Adipocyte (in vitro differentiated cells): ENCODE measurements at regions not wholly inside any gene's neighbourhood (a gene's known extent, or its start where the extent isn't known, plus 50 kb on each side); places are given as distances from the start of the nearest gene placed in this dataset.
"Not testable (repeated sequence)": the region's sequence is repeated elsewhere in the genome, so short reads cannot be mapped to it uniquely, and the experiment has no call there.

Source experiments
- DNase-seq: peaks from one replicate; pipeline ENCODE4 v3.0.0-alpha.2; 2015; ENCODE audit warnings: low read depth
- H3K27me3 ChIP-seq: replicated peaks from 2 replicates; pipeline ENCODE4 v1.7.0; 2013; ENCODE audit warnings: mild to moderate bottlenecking, low read length, moderate library complexity; ENCODE audit not compliant: control insufficient read depth, insufficient read depth
- H3K36me3 ChIP-seq: 2 replicates; pipeline ENCODE4 v1.7.0; 2013; ENCODE audit warnings: low read length, mild to moderate bottlenecking, moderate library complexity; ENCODE audit not compliant: control insufficient read depth, insufficient read depth, severe bottlenecking
- H3K4me1 ChIP-seq: 2 replicates; pipeline ENCODE4 v1.7.0; 2013; ENCODE audit warnings: mild to moderate bottlenecking, low read length, moderate library complexity; ENCODE audit not compliant: control insufficient read depth, insufficient read depth
- H3K4me3 ChIP-seq: 2 replicates; pipeline ENCODE4 v1.7.0; 2013; ENCODE audit warnings: mild to moderate bottlenecking, low read length, moderate library complexity
- H3K9ac ChIP-seq: 2 replicates; pipeline ENCODE4 v1.7.0; 2013; ENCODE audit warnings: mild to moderate bottlenecking, low read length, moderate library complexity
- H3K9me3 ChIP-seq: 2 replicates; pipeline ENCODE4 v1.7.0; 2013; ENCODE audit warnings: mild to moderate bottlenecking, low read length, moderate library complexity; ENCODE audit not compliant: control insufficient read depth

- not testable (repeated sequence) for H3K4me1 ChIP-seq
These were observed 167.5 kb downstream of the GOSR1 start for GRCh38 chr17:30644713-30645112.

GRCh38 chr17:30644287-30644686 lies 167.1 kb downstream of the GOSR1 start:
- not testable (repeated sequence) for H3K9ac ChIP-seq, H3K9me3 ChIP-seq, H3K27me3 ChIP-seq, H3K36me3 ChIP-seq, DNase-seq, H3K4me1 ChIP-seq, H3K4me3 ChIP-seq

More at GRCh38 chr17:30644713-30645112, 167.5 kb downstream of the GOSR1 start:
- H3K9me3 ChIP-seq, H3K36me3 ChIP-seq, H3K9ac ChIP-seq, DNase-seq, H3K4me3 ChIP-seq, H3K27me3 ChIP-seq: not testable (repeated sequence)

- not testable (repeated sequence) for H3K9ac ChIP-seq, DNase-seq, H3K4me1 ChIP-seq, H3K9me3 ChIP-seq, H3K27me3 ChIP-seq, H3K36me3 ChIP-seq, H3K4me3 ChIP-seq
These were observed 164.2 kb downstream of the GOSR1 start for GRCh38 chr17:30641428-30641827.

GRCh38 chr17:30639391-30639790 lies 162.2 kb downstream of the GOSR1 start:
- not testable (repeated sequence) for H3K36me3 ChIP-seq, H3K9me3 ChIP-seq, H3K4me1 ChIP-seq, DNase-seq, H3K4me3 ChIP-seq, H3K27me3 ChIP-seq, H3K9ac ChIP-seq

- H3K9me3 ChIP-seq, H3K27me3 ChIP-seq, H3K36me3 ChIP-seq, H3K9ac ChIP-seq, H3K4me1 ChIP-seq, H3K4me3 ChIP-seq, DNase-seq: not testable (repeated sequence)
These were observed 161.8 kb downstream of the GOSR1 start for GRCh38 chr17:30638968-30639367.

GRCh38 chr17:30631651-30632050 lies 154.4 kb downstream of the GOSR1 start:
- not testable (repeated sequence) for H3K9me3 ChIP-seq, H3K4me1 ChIP-seq, H3K9ac ChIP-seq, H3K27me3 ChIP-seq, H3K4me3 ChIP-seq, DNase-seq, H3K36me3 ChIP-seq

- not testable (repeated sequence) for H3K36me3 ChIP-seq, DNase-seq, H3K4me1 ChIP-seq, H3K9ac ChIP-seq, H3K4me3 ChIP-seq, H3K27me3 ChIP-seq, H3K9me3 ChIP-seq
These were observed 148.2 kb downstream of the GOSR1 start for GRCh38 chr17:30625380-30625779.

- not testable (repeated sequence) for H3K27me3 ChIP-seq, H3K36me3 ChIP-seq, DNase-seq, H3K4me1 ChIP-seq, H3K9me3 ChIP-seq, H3K9ac ChIP-seq, H3K4me3 ChIP-seq
These were observed 147.0 kb downstream of the GOSR1 start for GRCh38 chr17:30624180-30624579.

GRCh38 chr17:30609682-30610081 lies 132.5 kb downstream of the GOSR1 start:
- not testable (repeated sequence) for H3K4me3 ChIP-seq, H3K9me3 ChIP-seq, H3K27me3 ChIP-seq, H3K36me3 ChIP-seq, H3K4me1 ChIP-seq, DNase-seq, H3K9ac ChIP-seq

GRCh38 chr17:30605523-30605922 lies 128.3 kb downstream of the GOSR1 start:
- Histone ChIP-seq H3K4me1 (peaks cover 4% of the 10 kb centered on the region), H3K27me3 (no peaks in the 10 kb centered on the region), H3K4me3 (no peak overlapping the region), H3K9ac (no peak overlapping the region), H3K9me3 (no peaks in the 10 kb centered on the region), H3K36me3 (peaks cover under 1% of the 10 kb centered on the region)
- DNase-seq: no peak

GRCh38 chr17:30605027-30605426 lies 127.8 kb downstream of the GOSR1 start:
- Histone ChIP-seq H3K9ac (no peak overlapping the region), H3K4me1 (peaks cover 4% of the 10 kb centered on the region), H3K36me3 (no peaks in the 10 kb centered on the region), H3K4me3 (no peak overlapping the region), H3K27me3 (no peaks in the 10 kb centered on the region), H3K9me3 (no peaks in the 10 kb centered on the region)
- no peak for DNase-seq

- H3K4me1 ChIP-seq, H3K4me3 ChIP-seq, H3K36me3 ChIP-seq, H3K9me3 ChIP-seq, H3K27me3 ChIP-seq: not testable (repeated sequence)
- DNase-seq: peak; percentile 21
- peak overlapping the region; percentile 63 for H3K9ac ChIP-seq
These were observed 125.2 kb downstream of the GOSR1 start for GRCh38 chr17:30602396-30602795.
